ENCODE measurements at regions not wholly inside any gene's neighbourhood (a gene's known extent, or its start where the extent isn't known, plus 50 kb on each side); places are given as distances from the start of the nearest gene placed in this dataset.
"Not testable (repeated sequence)": the region's sequence is repeated elsewhere in the genome, so short reads cannot be mapped to it uniquely, and the experiment has no call there.

DNA sequence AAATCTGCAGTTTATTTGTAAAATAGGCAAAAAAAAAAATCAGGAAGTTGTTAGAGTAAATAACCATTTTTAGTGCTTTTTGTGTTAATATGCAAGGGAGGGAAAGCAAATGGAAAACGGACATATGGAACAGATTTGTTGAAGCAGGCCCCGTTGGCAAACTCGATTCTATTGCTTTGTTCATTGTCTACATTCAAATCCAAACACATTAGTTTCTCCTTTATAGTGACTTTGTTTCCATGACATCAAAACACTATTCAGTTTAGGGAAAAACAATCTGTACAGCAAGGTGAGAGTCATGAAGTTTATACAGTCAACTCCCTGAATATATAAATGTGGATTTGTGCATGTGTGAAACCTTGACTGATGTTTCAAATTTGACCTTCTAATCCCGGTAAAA, 142.2 kb downstream of the FAM47A start:
- no peaks in the 10 kb centered on the region for H3K36me3 Mint-ChIP-seq
- H3K9me3 Mint-ChIP-seq, result no peaks in the 10 kb centered on the region
- DNase-seq (ENCODE audit: low spot score in 2 of 2) (no peak), ATAC-seq (no peak)
- no peak overlapping the region for H3K27ac Mint-ChIP-seq

DNA sequence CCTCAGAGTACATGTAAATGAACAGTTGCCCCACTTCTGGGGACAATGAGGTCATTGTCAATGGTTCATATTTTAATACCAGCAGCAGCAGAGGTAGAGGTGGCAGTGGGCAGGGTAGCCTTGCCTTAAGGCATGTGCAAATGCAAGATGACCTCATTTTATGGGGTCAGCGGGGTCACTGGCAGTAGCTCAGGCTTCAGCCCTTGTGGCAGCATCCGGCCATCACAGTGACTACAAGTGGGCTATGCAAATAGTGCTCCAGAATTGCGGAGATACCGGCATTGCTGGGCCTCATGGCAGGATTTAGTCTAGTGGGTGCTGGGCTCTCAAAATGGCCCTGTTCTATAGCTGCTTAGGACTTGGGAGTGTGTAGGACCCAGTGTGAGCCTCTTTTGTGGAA, 144.7 kb downstream of the FAM47A start:
- H3K36me3 Mint-ChIP-seq, result no peaks in the 10 kb centered on the region
- no peak overlapping the region for H3K27ac Mint-ChIP-seq
- ATAC-seq, result no peak
- no peaks in the 10 kb centered on the region for H3K9me3 Mint-ChIP-seq
- DNase-seq (ENCODE audit: low spot score in 2 of 2), result no peak

DNA sequence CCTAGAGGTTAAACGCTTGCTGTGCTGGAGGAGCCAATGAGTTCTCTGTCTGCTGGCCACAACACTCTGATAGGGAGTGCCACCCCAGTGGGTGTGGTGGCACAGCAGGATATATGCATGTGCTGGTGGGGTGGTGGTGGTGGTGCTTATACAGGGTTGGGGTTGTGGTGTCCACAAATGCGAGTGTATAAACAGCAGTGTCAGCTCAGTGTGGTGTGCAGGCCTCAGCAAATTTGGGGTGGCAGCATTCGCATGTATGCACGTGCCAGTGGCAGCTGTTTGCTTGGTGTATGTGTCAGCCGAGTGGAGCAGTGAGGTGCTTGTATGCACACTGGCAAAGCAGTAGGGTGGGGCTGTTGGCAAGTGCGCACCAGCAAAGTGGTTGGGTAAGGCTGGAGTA, 157.4 kb downstream of the FAM47A start:
- no peaks in the 10 kb centered on the region for H3K36me3 Mint-ChIP-seq
- H3K9me3 Mint-ChIP-seq, result peaks cover 4% of the 10 kb centered on the region in 2 donors
- H3K27ac Mint-ChIP-seq, result no peak overlapping the region
- DNase-seq (ENCODE audit: low spot score in 2 of 2) (no peak), ATAC-seq (no peak)

GRCh38 chrX:33970028-33970967, 161.8 kb downstream of the FAM47A start:
- H3K27ac Mint-ChIP-seq, result no peak overlapping the region
- no peak for DNase-seq (ENCODE audit: low spot score in 2 of 2)
- no peaks in the 10 kb centered on the region for H3K36me3 Mint-ChIP-seq
- H3K9me3 Mint-ChIP-seq, result no peaks in the 10 kb centered on the region
- ATAC-seq, result no peak

DNA sequence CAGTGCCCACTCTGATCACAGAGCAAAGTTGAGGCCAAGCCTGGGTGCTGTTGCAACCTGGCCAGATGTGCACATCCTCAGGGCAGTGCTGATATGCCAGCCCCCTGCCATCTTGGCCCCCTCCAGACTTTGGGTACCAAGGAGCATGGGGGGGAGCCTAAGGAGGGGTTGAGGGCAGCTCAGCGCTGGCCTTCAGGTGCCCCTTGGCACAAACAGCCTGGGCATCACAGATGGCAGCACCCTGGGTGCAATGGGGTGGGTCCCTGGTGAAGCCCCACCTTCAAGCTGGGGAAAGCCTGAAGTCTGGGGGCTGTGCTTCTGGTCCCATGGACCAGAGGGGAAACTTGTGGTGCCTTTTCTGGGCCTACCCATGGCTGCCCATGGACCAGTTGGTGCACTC, 163.0 kb downstream of the FAM47A start:
- ATAC-seq, result no peak
- no peaks in the 10 kb centered on the region for H3K36me3 Mint-ChIP-seq
- H3K27ac Mint-ChIP-seq, result no peak overlapping the region
- no peak for DNase-seq (ENCODE audit: low spot score in 2 of 2)
- no peaks in the 10 kb centered on the region for H3K9me3 Mint-ChIP-seq

- no peak overlapping the region for H3K27ac Mint-ChIP-seq
- no peaks in the 10 kb centered on the region for H3K9me3 Mint-ChIP-seq
- ATAC-seq (no peak), DNase-seq (ENCODE audit: low spot score in 2 of 2) (no peak)
- no peaks in the 10 kb centered on the region for H3K36me3 Mint-ChIP-seq
Measured at GRCh38 chrX:33968611-33969010, 163.5 kb downstream of the FAM47A start.

DNA sequence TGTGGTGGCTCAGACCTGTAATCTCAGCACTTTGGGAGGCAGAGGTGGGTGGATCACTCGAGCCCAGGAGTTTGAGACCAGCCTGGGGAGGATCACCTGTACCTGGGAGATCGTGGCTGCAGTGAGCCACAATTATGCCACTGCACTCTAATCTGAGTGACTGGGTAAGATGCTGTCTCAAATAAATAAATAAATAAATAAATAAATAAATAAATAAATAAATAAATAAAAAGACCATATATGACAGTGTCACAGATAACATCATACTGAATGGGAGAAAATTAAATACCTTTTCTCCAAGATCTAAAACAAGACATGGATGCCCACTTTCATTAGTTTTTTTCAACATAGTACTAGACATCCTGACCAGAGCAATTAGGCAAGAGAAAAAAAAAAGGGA, 182.8 kb downstream of the FAM47A start:
- no peak for ATAC-seq
- DNase-seq (ENCODE audit: low spot score in 2 of 2), result no peak
- Mint-ChIP-seq H3K9me3 (peaks cover 4 to 7% of the 10 kb centered on the region in 2 donors), H3K27ac (no peak overlapping the region), H3K36me3 (no peaks in the 10 kb centered on the region)

GRCh38 chrX:33926249-33926648, 205.9 kb downstream of the FAM47A start:
- not testable (repeated sequence) for H3K27ac Mint-ChIP-seq; DNase-seq (ENCODE audit: low spot score in 2 of 2); ATAC-seq
- Mint-ChIP-seq H3K36me3 (peaks cover 0 to 15% of the 10 kb centered on the region in 2 donors), H3K9me3 (peaks cover 7 to 15% of the 10 kb centered on the region in 2 donors)

DNA sequence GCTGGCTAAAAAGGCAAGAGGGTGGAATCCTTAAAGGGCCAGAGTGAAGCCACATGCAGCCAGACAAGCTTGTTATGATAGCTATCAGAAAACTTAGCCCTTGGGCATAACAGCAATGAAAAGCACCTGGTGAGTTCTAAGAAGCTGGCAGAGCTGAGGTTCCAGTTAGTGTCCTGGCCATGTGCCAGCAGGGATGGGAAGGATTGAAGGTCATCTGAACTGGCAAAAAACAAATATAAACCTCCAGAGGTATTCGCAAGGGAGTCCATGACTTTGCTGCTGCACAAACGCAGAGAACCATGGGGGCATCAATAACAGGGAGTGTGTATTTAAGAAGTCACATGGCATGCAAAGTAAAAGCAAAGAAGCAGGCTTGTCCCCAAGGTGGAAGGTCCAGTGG, 208.9 kb downstream of the FAM47A start:
- no peak overlapping the region for H3K27ac Mint-ChIP-seq
- ATAC-seq (no peak), DNase-seq (ENCODE audit: low spot score in 2 of 2) (no peak)
- peaks cover 7 to 15% of the 10 kb centered on the region in 2 donors for H3K9me3 Mint-ChIP-seq
- H3K36me3 Mint-ChIP-seq, result peaks cover 0 to 15% of the 10 kb centered on the region in 2 donors

- no peaks in the 10 kb centered on the region for H3K9me3 Mint-ChIP-seq
- H3K27ac Mint-ChIP-seq, result no peak overlapping the region
- H3K36me3 Mint-ChIP-seq, result no peaks in the 10 kb centered on the region
- ATAC-seq, result no peak
- no peak for DNase-seq (ENCODE audit: low spot score in 2 of 2)
Measured at GRCh38 chrX:33909836-33910235, 222.3 kb downstream of the FAM47A start.

- Mint-ChIP-seq H3K9me3 (no peaks in the 10 kb centered on the region), H3K27ac (no peak overlapping the region), H3K36me3 (no peaks in the 10 kb centered on the region)
- DNase-seq (ENCODE audit: low spot score in 2 of 2) (no peak), ATAC-seq (no peak)
Measured at GRCh38 chrX:33908898-33909297, 223.2 kb downstream of the FAM47A start.

- DNase-seq (ENCODE audit: low spot score in 2 of 2) (no peak), ATAC-seq (no peak)
- Mint-ChIP-seq H3K36me3 (no peaks in the 10 kb centered on the region), H3K27ac (no peak overlapping the region), H3K9me3 (peaks cover 0 to 6% of the 10 kb centered on the region in 2 donors)
Measured at GRCh38 chrX:33908074-33908473, 224.0 kb downstream of the FAM47A start.

DNA sequence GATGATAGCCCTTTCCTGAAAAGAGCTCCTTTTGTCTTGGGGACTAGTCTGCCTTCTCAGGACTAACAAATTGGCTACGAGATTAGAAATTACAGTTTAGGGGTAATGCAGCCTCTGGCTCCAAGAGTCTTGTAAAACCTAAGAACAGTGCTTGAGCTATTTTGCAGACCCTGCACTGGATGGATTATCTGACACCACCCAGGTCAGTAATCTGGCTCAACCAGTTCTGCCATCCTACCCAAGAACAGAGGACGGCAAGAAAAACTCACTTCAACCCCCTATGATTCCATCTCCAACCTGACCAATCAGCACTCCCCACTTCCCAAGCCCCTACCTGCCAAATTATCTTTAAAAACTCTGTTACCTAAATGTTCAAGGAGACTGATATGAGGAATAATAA, 225.1 kb downstream of the FAM47A start:
- H3K9me3 Mint-ChIP-seq, result peaks cover 0 to 9% of the 10 kb centered on the region in 2 donors
- H3K27ac Mint-ChIP-seq, result no peak overlapping the region
- no peaks in the 10 kb centered on the region for H3K36me3 Mint-ChIP-seq
- DNase-seq (ENCODE audit: low spot score in 2 of 2) (no peak), ATAC-seq (no peak)

- Mint-ChIP-seq H3K36me3 (no peaks in the 10 kb centered on the region), H3K27ac (no peak overlapping the region), H3K9me3 (no peaks in the 10 kb centered on the region)
- DNase-seq (ENCODE audit: low spot score in 2 of 2) (no peak), ATAC-seq (no peak)
Measured at GRCh38 chrX:33892670-33893069, 239.4 kb downstream of the FAM47A start.

GRCh38 chrX:33855251-33855650, 276.9 kb downstream of the FAM47A start:
- no peak overlapping the region for H3K27ac Mint-ChIP-seq
- H3K36me3 Mint-ChIP-seq, result no peaks in the 10 kb centered on the region
- DNase-seq (ENCODE audit: low spot score in 2 of 2) (no peak), ATAC-seq (no peak)
- H3K9me3 Mint-ChIP-seq, result peaks cover 4% of the 10 kb centered on the region in 2 donors

DNA sequence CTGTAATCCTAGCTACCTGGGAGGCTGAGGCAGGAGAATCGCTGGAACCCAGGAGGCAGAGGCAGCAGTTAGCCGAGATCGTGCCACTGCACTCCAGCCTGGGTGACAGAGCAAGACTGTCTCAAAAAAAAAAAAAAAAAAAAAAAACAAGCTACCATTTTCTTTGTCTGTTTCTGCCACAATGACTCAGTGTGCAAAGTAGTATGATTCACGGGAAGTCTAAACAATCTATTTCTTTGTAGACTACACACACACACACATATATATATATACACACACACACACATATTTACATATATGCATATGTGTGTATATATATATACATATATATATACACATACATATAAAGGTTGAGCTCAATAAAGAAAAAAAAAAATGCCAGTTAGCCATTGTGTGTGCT, 280.0 kb downstream of the FAM47A start:
- DNase-seq (ENCODE audit: low spot score in 2 of 2); ATAC-seq; H3K27ac Mint-ChIP-seq; H3K36me3 Mint-ChIP-seq; H3K9me3 Mint-ChIP-seq: not testable (repeated sequence)

DNA sequence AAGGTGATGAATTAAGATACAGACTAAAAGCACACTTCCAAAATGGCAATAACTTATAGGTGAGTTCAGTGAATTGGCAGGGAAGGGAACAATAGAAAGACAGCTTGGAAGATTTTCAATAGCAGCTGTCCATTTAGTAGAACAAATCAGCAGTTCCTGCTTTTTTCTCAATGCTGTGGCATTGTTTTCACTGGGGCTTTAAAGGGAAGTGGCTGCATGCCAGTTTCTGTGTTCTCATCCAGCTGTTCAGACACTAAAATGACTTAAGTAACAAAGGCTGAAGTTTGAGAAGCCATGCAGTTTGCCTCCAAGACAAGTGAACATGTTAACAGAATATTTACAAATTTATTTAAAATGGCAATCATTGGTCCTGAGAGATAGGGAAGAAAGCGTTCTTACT, 291.9 kb downstream of the FAM47A start:
- ATAC-seq, result no peak
- Mint-ChIP-seq H3K36me3 (no peaks in the 10 kb centered on the region), H3K9me3 (no peaks in the 10 kb centered on the region), H3K27ac (no peak overlapping the region)
- no peak for DNase-seq (ENCODE audit: low spot score in 2 of 2)

- Mint-ChIP-seq H3K9me3 (peaks cover 0 to 27% of the 10 kb centered on the region in 2 donors), H3K27ac (no peak overlapping the region), H3K36me3 (peaks cover 0 to 5% of the 10 kb centered on the region in 2 donors)
- ATAC-seq (no peak), DNase-seq (ENCODE audit: low spot score in 2 of 2) (no peak)
Measured at GRCh38 chrX:33831211-33831610, 300.9 kb downstream of the FAM47A start.
